HCT116 (cell line): ENCODE measurements at regions not wholly inside any gene's neighbourhood (a gene's known extent, or its start where the extent isn't known, plus 50 kb on each side); places are given as distances from the start of the nearest gene placed in this dataset.

Experiments used
- ATAC-seq: fragments of 200-7000 bp; cut with Tn5 transposase; 2 replicates; pipeline ENCODE4 v1.9.1; 2020; ENCODE audit warnings: mild to moderate bottlenecking, moderate library complexity
- BruUV-seq: library from RNA; stranded (reverse); fragments of 400-500 nt; replicated peaks from 2 replicates; lab custom pipeline; 2021; lab: Mats Ljungman, UMichigan
- CTCF ChIA-PET: fragments of 300-600 bp; sonication (Branson Sonifier 250); formaldehyde crosslinking; loops from one replicate; lab custom pipeline; 2021; ENCODE audit warnings: antibody characterized with exemption; lab: Charles Lee
- POLR2A ChIA-PET: fragments of 300-600, 350-600 bp; sonication (Branson Sonifier 250); formaldehyde crosslinking; loops from one replicate; lab custom pipeline; 2021; ENCODE audit warnings: antibody characterized with exemption; lab: Charles Lee
- RAD21 ChIA-PET, 2 experiments: fragments of 300-600 bp; sonication (Branson Sonifier 250); formaldehyde crosslinking; loops; one replicate each; lab custom pipeline; 2023; ENCODE audit warnings: low total read pairs in 2 of 2; ENCODE audit not compliant: uncharacterized antibody in 2 of 2, unreplicated experiment in 2 of 2, low non-redundant PET in 1 of 2; lab: Charles Lee
- DNase-seq: peaks from one replicate; pipeline ENCODE4 v3.0.0-alpha.2; 2010; ENCODE audit warnings: low read depth, low spot score
- H2AFZ ChIP-seq: fragments of 200-600 bp; shearing (Covaris generic), sonication (generic); 2 replicates; pipeline ENCODE4 v1.6.1; 2017; ENCODE audit warnings: low read depth, mixed run types, mixed read lengths, antibody characterized with exemption, low read length; ENCODE audit not compliant: poor library complexity, severe bottlenecking
- H3K27ac ChIP-seq: 2 replicates; pipeline ENCODE4 v1.5.1; 2012; ENCODE audit warnings: low read depth, low read length
- H3K27me3 ChIP-seq: fragments of 200-600 bp; sonication (generic); 2 replicates; pipeline ENCODE4 v1.6.1; 2016; ENCODE audit warnings: mixed run types, low read length, mixed read lengths; ENCODE audit not compliant: insufficient read depth
- H3K36me3 ChIP-seq, 2 experiments: fragments of 200-500 bp in 1 of 2; fragments of 200-600 bp in 1 of 2; sonication (Bioruptor generic) in 1 of 2; sonication (generic) in 1 of 2; 2 replicates each; pipeline versions ENCODE4 v1.5.1 to v1.6.1; 2014 to 2016; ENCODE audit warnings: low read length in 2 of 2, inconsistent platforms in 1 of 2, mixed read lengths in 1 of 2, mixed run types in 1 of 2; ENCODE audit not compliant: insufficient read depth in 2 of 2, control insufficient read depth in 1 of 2
- H3K4me1 ChIP-seq, 2 experiments: fragments of 200-600 bp in 1 of 2; sonication (generic) in 1 of 2; 2 replicates each; pipeline versions ENCODE4 v1.5.1 to v1.6.1; 2012 to 2017; ENCODE audit warnings: low read length in 2 of 2, inconsistent platforms in 1 of 2, mild to moderate bottlenecking in 1 of 2, mixed read lengths in 1 of 2, mixed run types in 1 of 2, moderate library complexity in 1 of 2; ENCODE audit not compliant: insufficient read depth in 2 of 2, control insufficient read depth in 1 of 2
- H3K4me2 ChIP-seq: fragments of 200-600 bp; sonication (generic); 2 replicates; pipeline ENCODE4 v1.6.1; 2017; ENCODE audit warnings: mixed run types, low read length, mixed read lengths
- H3K4me3 ChIP-seq, 2 experiments: fragments of 200-600 bp in 1 of 2; sonication (generic) in 1 of 2; replicated peaks in 1 of 2; 2 replicates each; pipeline ENCODE4 v1.5.1; 2011 to 2016; ENCODE audit warnings: low read length in 2 of 2, control low read depth in 1 of 2, low read depth in 1 of 2, mild to moderate bottlenecking in 1 of 2, mixed read lengths in 1 of 2, mixed run types in 1 of 2
- H3K79me2 ChIP-seq: fragments of 200-600 bp; sonication (generic); 2 replicates; pipeline ENCODE4 v1.6.1; 2017; ENCODE audit warnings: mild to moderate bottlenecking, mixed run types, low read length, moderate library complexity, mixed read lengths; ENCODE audit not compliant: insufficient read depth
- H3K9ac ChIP-seq: fragments of 200-600 bp; sonication (generic); 2 replicates; pipeline ENCODE4 v1.6.1; 2016; ENCODE audit warnings: low read length, mixed read lengths
- H3K9me2 ChIP-seq: fragments of 200-600 bp; sonication (generic), shearing (Covaris generic); 2 replicates; pipeline ENCODE4 v1.6.1; 2017; ENCODE audit warnings: mixed run types, mild to moderate bottlenecking, moderate library complexity; ENCODE audit not compliant: insufficient read depth
- H3K9me3 ChIP-seq, 2 experiments: fragments of 200-500 bp in 1 of 2; fragments of 200-600 bp in 1 of 2; sonication (Bioruptor generic) in 1 of 2; sonication (generic) in 1 of 2; 2 replicates each; pipeline ENCODE4 v1.6.1; 2014 to 2017; ENCODE audit warnings: low read length in 2 of 2, mixed read lengths in 2 of 2, inconsistent platforms in 1 of 2, low read depth in 1 of 2, mild to moderate bottlenecking in 1 of 2, mixed run types in 1 of 2, moderate library complexity in 1 of 2; ENCODE audit not compliant: control insufficient read depth in 1 of 2, insufficient read depth in 1 of 2
- H4K20me1 ChIP-seq: fragments of 200-600 bp; sonication (generic), shearing (Covaris generic); 2 replicates; pipeline ENCODE4 v1.6.1; 2017; ENCODE audit warnings: mixed run types, mild to moderate bottlenecking, moderate library complexity; ENCODE audit not compliant: insufficient read depth
- CTCF ChIP-seq, 3 experiments: fragments of 200-600 bp in 1 of 3; sonication (generic) in 1 of 3; IDR thresholded peaks in 2 of 3; conservative IDR thresholded peaks in 1 of 3; 2 replicates each; pipeline ENCODE4 v1.5.1; 2012 to 2017; ENCODE audit warnings: low read depth in 2 of 3, low read length in 2 of 3, antibody characterized with exemption in 1 of 3, borderline replicate concordance in 1 of 3, control low read depth in 1 of 3, mild to moderate bottlenecking in 1 of 3, mixed read lengths in 1 of 3, mixed run types in 1 of 3, moderate library complexity in 1 of 3; ENCODE audit not compliant: insufficient read depth in 1 of 3
- EGR1 ChIP-seq: IDR thresholded peaks from 2 replicates; pipeline ENCODE4 v1.6.1; 2012; ENCODE audit warnings: low read depth
- ELF1 ChIP-seq: IDR thresholded peaks from 2 replicates; pipeline ENCODE4 v1.6.1; 2012; ENCODE audit warnings: low read depth, borderline replicate concordance
- MAX ChIP-seq: IDR thresholded peaks from 2 replicates; pipeline ENCODE4 v1.6.1; 2012
- POLR2A ChIP-seq: IDR thresholded peaks from 2 replicates; pipeline ENCODE4 v1.7.0; 2011; ENCODE audit warnings: borderline replicate concordance; ENCODE audit not compliant: insufficient read depth, insufficient read length; ENCODE audit errors: extremely low read depth
- POLR2AphosphoS5 ChIP-seq: IDR thresholded peaks from 2 replicates; pipeline ENCODE4 v1.6.1; 2011; ENCODE audit warnings: mild to moderate bottlenecking, low read depth, low read length, moderate library complexity
- SIN3A ChIP-seq: IDR thresholded peaks from 2 replicates; pipeline ENCODE4 v1.6.1; 2012; ENCODE audit warnings: low read depth
- SP1 ChIP-seq: IDR thresholded peaks from 2 replicates; pipeline ENCODE4 v1.6.1; 2012; ENCODE audit warnings: low read depth
- TCF7L2 ChIP-seq: IDR thresholded peaks from 2 replicates; pipeline ENCODE4 v1.7.0; 2011; ENCODE audit warnings: borderline replicate concordance, inconsistent platforms; ENCODE audit not compliant: insufficient read depth, insufficient read length; ENCODE audit errors: extremely low read depth
- ZFX ChIP-seq: fragments of 450-650 bp; IDR thresholded peaks from 2 replicates; pipeline ENCODE4 v1.6.1; 2017
- intact Hi-C: fragments of 100-400 bp; cut with micrococcal nuclease; formaldehyde crosslinking; loops from 2 replicates; pipeline ENCODE4 v1.10.0; 2022

- Histone ChIP-seq H3K9me2 (no peaks in the 10 kb centered on the region), H3K9me3 (no peaks in the 10 kb centered on the region), H3K4me3 (no peak overlapping the region), H3K79me2 (no peaks in the 10 kb centered on the region), H3K4me1 (peaks cover 0 to 12% of the 10 kb centered on the region in 2 experiments; a peak in 2 of 4 replicates), H4K20me1 (no peaks in the 10 kb centered on the region), H3K27me3 (peaks cover 21% of the 10 kb centered on the region; the same call in 1 of the 2 replicates), H3K9ac (no peak overlapping the region), H2AFZ (no peak overlapping the region), H3K27ac (no peak overlapping the region), H3K4me2 (no peak overlapping the region), H3K36me3 (no peaks in the 10 kb centered on the region)
- ChIA-PET RAD21 (no interaction called here), CTCF (no interaction called here), POLR2A (no interaction called here)
- intact Hi-C loops: no loop called here
- BruUV-seq: no TSS peak
- TF ChIP-seq ELF1: no peak
- no peak for TF ChIP-seq ZFX
- TF ChIP-seq MAX: no peak
- TF ChIP-seq POLR2AphosphoS5: no peak
- TF ChIP-seq SP1: no peak
- no peak for TF ChIP-seq CTCF (IDR thresholded peaks at IDR 0.05 in 2 of 3, conservative IDR thresholded peaks at IDR 0.05 in 1 of 3; ENCODE audit: borderline replicate concordance in 1 of 3, insufficient read depth in 1 of 3, low read depth in 2 of 3, low read length in 2 of 3)
- TF ChIP-seq SIN3A: no peak
- TF ChIP-seq TCF7L2: no peak
- no peak for TF ChIP-seq EGR1
- no peak for TF ChIP-seq POLR2A
- no peak for ATAC-seq
- DNase-seq: no peak
These were observed 244.4 kb upstream of the TOPAZ1 start for GRCh38 chr3:43997316-43997715.
